PC-9 (cell line): ENCODE measurements at regions not wholly inside any gene's neighbourhood (a gene's known extent, or its start where the extent isn't known, plus 50 kb on each side); places are given as distances from the start of the nearest gene placed in this dataset.

Source experiments
- BruUV-seq: library from RNA; stranded (reverse); fragments of 400-500 nt; replicated peaks from 2 replicates; lab custom pipeline; 2021; lab: Mats Ljungman, UMichigan
- CTCF ChIA-PET: fragments of 300-600 bp; sonication (Branson Sonifier 250); formaldehyde crosslinking; loops from one replicate; lab custom pipeline; 2022; ENCODE audit warnings: antibody characterized with exemption; lab: Charles Lee
- POLR2A ChIA-PET: fragments of 300-600 bp; sonication (Branson Sonifier 250); formaldehyde crosslinking; loops from one replicate; lab custom pipeline; 2022; ENCODE audit warnings: antibody characterized with exemption; ENCODE audit not compliant: unreplicated experiment; lab: Charles Lee
- DNase-seq, 2 experiments: peaks; one replicate each; pipeline versions ENCODE4 v3.0.0 to v3.0.0-alpha.2; 2015 to 2022; ENCODE audit warnings: mixed read lengths in 1 of 2
- H2AFZ ChIP-seq: fragments of 200-600 bp; sonication (generic); 2 replicates; pipeline ENCODE4 v1.8.1; 2017; ENCODE audit warnings: antibody characterized with exemption
- H3F3A ChIP-seq: fragments of 200-600 bp; sonication (generic); 2 replicates; pipeline ENCODE4 v1.8.1; 2017; ENCODE audit warnings: antibody characterized with exemption, mild to moderate bottlenecking, low read depth; ENCODE audit not compliant: insufficient read depth
- H3K27ac ChIP-seq: fragments of 200-600 bp; sonication (generic); 2 replicates; pipeline ENCODE4 v1.6.1; 2016; ENCODE audit warnings: mixed run types
- H3K27me3 ChIP-seq: fragments of 200-600 bp; sonication (generic); 2 replicates; pipeline ENCODE4 v1.6.1; 2016; ENCODE audit warnings: low read depth, mixed run types; ENCODE audit not compliant: insufficient read depth
- H3K36me3 ChIP-seq: fragments of 200-600 bp; sonication (generic); 2 replicates; pipeline ENCODE4 v1.6.1; 2016; ENCODE audit warnings: low read depth, mixed run types
- H3K4me1 ChIP-seq: fragments of 200-600 bp; sonication (generic); replicated peaks from 2 replicates; pipeline ENCODE4 v1.6.1; 2016; ENCODE audit warnings: mixed run types; ENCODE audit not compliant: insufficient read depth
- H3K4me2 ChIP-seq: fragments of 200-600 bp; sonication (generic); 2 replicates; pipeline ENCODE4 v1.6.1; 2017; ENCODE audit warnings: mixed run types
- H3K4me3 ChIP-seq: fragments of 200-600 bp; sonication (generic); 2 replicates; pipeline ENCODE4 v1.6.1; 2016; ENCODE audit warnings: mixed run types
- H3K79me2 ChIP-seq: fragments of 200-600 bp; sonication (generic); 2 replicates; pipeline ENCODE4 v1.6.1; 2017; ENCODE audit warnings: low read depth, mixed run types
- H3K9me2 ChIP-seq: fragments of 200-600 bp; sonication (generic); 2 replicates; pipeline ENCODE4 v1.8.1; 2017; ENCODE audit warnings: mild to moderate bottlenecking; ENCODE audit not compliant: insufficient read depth
- H3K9me3 ChIP-seq: fragments of 200-600 bp; sonication (generic); 2 replicates; pipeline ENCODE4 v1.8.1; 2016; ENCODE audit warnings: low read depth; ENCODE audit not compliant: insufficient read depth
- H4K20me1 ChIP-seq: fragments of 200-600 bp; sonication (generic); 2 replicates; pipeline ENCODE4 v1.8.1; 2017; ENCODE audit not compliant: insufficient read depth
- CTCF ChIP-seq: fragments of 200-600 bp; sonication (generic); conservative IDR thresholded peaks from 2 replicates; pipeline ENCODE4 v1.6.1; 2017; ENCODE audit warnings: mixed run types, antibody characterized with exemption, mild to moderate bottlenecking, moderate library complexity
- EZH2 ChIP-seq: fragments of 200-600 bp; sonication (generic); IDR thresholded peaks from 2 replicates; pipeline ENCODE4 v1.8.0; 2017; ENCODE audit warnings: antibody characterized with exemption, low read depth
- intact Hi-C: fragments of 100-400 bp; cut with micrococcal nuclease; formaldehyde crosslinking; loops from one replicate; pipeline ENCODE4 v1.10.0; 2022; ENCODE audit not compliant: unreplicated experiment

- Histone ChIP-seq H3K27ac (no peak overlapping the region), H3K4me1 (no peaks in the 10 kb centered on the region), H3K9me3 (no peaks in the 10 kb centered on the region), H3K27me3 (peaks cover 89% of the 10 kb centered on the region), H3K4me2 (no peak overlapping the region), H3K36me3 (no peaks in the 10 kb centered on the region), H3K4me3 (no peak overlapping the region), H3K9me2 (no peaks in the 10 kb centered on the region), H4K20me1 (no peaks in the 10 kb centered on the region), H3K79me2 (no peaks in the 10 kb centered on the region), H2AFZ (no peak overlapping the region), H3F3A (no peaks in the 10 kb centered on the region)
- ChIA-PET POLR2A (no interaction called here), CTCF (no interaction called here)
- TF ChIP-seq EZH2 (no peak), CTCF (no peak)
- intact Hi-C loops = no loop called here
- no TSS peak for BruUV-seq
- no peak for DNase-seq
Observed at GRCh38 chr4:1523506-1523905, 117.3 kb upstream of the NKX1-1 start.

- H3K4me1 ChIP-seq = no peaks in the 10 kb centered on the region
- BruUV-seq = no TSS peak
- H3K36me3 ChIP-seq = no peaks in the 10 kb centered on the region
- no peak overlapping the region for H3K27ac ChIP-seq
- H3K79me2 ChIP-seq = no peaks in the 10 kb centered on the region
- no peak for TF ChIP-seq EZH2
- no peak overlapping the region for H3K4me3 ChIP-seq
- H3F3A ChIP-seq = no peaks in the 10 kb centered on the region
- CTCF ChIA-PET = no interaction called here
- intact Hi-C loops = no loop called here
- POLR2A ChIA-PET = no interaction called here
- H3K27me3 ChIP-seq = peaks cover 89% of the 10 kb centered on the region
- H3K4me2 ChIP-seq = no peak overlapping the region
- no peaks in the 10 kb centered on the region for H4K20me1 ChIP-seq
- no peaks in the 10 kb centered on the region for H3K9me3 ChIP-seq
- no peak for DNase-seq
- H3K9me2 ChIP-seq = no peaks in the 10 kb centered on the region
- no peak overlapping the region for H2AFZ ChIP-seq
Observed at GRCh38 chr4:1523033-1523432, 116.8 kb upstream of the NKX1-1 start.

GRCh38 chr4:1522606-1523005 lies 116.4 kb upstream of the NKX1-1 start:
- no peak for DNase-seq
- BruUV-seq = no TSS peak
- intact Hi-C loops = no loop called here

More at GRCh38 chr4:1522606-1523005, 116.4 kb upstream of the NKX1-1 start:
- H3F3A ChIP-seq = no peaks in the 10 kb centered on the region
- no peaks in the 10 kb centered on the region for H3K36me3 ChIP-seq
- no peak overlapping the region for H3K27ac ChIP-seq
- H3K79me2 ChIP-seq = no peaks in the 10 kb centered on the region
- H4K20me1 ChIP-seq = no peaks in the 10 kb centered on the region
- peaks cover 89% of the 10 kb centered on the region for H3K27me3 ChIP-seq
- no peak for TF ChIP-seq EZH2
- TF ChIP-seq CTCF = no peak
- H3K9me3 ChIP-seq = no peaks in the 10 kb centered on the region
- H3K4me1 ChIP-seq = no peaks in the 10 kb centered on the region
- H3K4me2 ChIP-seq = no peak overlapping the region
- H3K9me2 ChIP-seq = no peaks in the 10 kb centered on the region
- ChIA-PET POLR2A (no interaction called here), CTCF (no interaction called here)
- H3K4me3 ChIP-seq = no peak overlapping the region
- H2AFZ ChIP-seq = no peak overlapping the region
